Activated T-cell treated with anti-CD3 and anti-CD28 coated beads for 4 hours (primary cell): ENCODE measurements at regions not wholly inside any gene's neighbourhood (a gene's known extent, or its start where the extent isn't known, plus 50 kb on each side); places are given as distances from the start of the nearest gene placed in this dataset.

Source experiments
- DNase-seq: peaks from one replicate; pipeline ENCODE4 v3.0.0-alpha.2; 2020

GRCh38 chr2:126831234-126832005 is 67.3 kb upstream of the TEX51 start:
- no peak for DNase-seq

GRCh38 chr2:126832014-126832413 is 66.7 kb upstream of the TEX51 start:
- no peak for DNase-seq

GRCh38 chr2:126832757-126833156 is 65.9 kb upstream of the TEX51 start:
- DNase-seq = no peak

- no peak for DNase-seq
Measured at GRCh38 chr2:126834006-126834659, 64.6 kb upstream of the TEX51 start.

- DNase-seq = no peak
Measured at GRCh38 chr2:126835261-126835660, 63.4 kb upstream of the TEX51 start.

- DNase-seq = no peak
Measured at GRCh38 chr2:126835831-126836230, 62.9 kb upstream of the TEX51 start.

GRCh38 chr2:126836761-126837679 is 61.7 kb upstream of the TEX51 start:
- DNase-seq = no peak

GRCh38 chr2:126837966-126838715 is 60.5 kb upstream of the TEX51 start:
- no peak for DNase-seq

- no peak for DNase-seq
Measured at GRCh38 chr2:126838716-126838985, 60.0 kb upstream of the TEX51 start.

- no peak for DNase-seq
Measured at GRCh38 chr2:126839796-126840195, 58.9 kb upstream of the TEX51 start.

- no peak for DNase-seq
Measured at GRCh38 chr2:126843081-126843480, 55.6 kb upstream of the TEX51 start.

- DNase-seq = no peak
Measured at GRCh38 chr2:126846241-126846640, 52.4 kb upstream of the TEX51 start.
